ENCODE measurements at regions not wholly inside any gene's neighbourhood (a gene's known extent, or its start where the extent isn't known, plus 50 kb on each side); places are given as distances from the start of the nearest gene placed in this dataset.

- no peak overlapping the region for H3K27ac ChIP-seq
- intact Hi-C loops (cut with DNase I; ENCODE audit: low total_unique reads): no loop called here
- no peaks in the 10 kb centered on the region for H3K4me1 ChIP-seq
- peaks cover 0 to 50% of the 10 kb centered on the region in 2 donors for H3K27me3 ChIP-seq
- no peaks in the 10 kb centered on the region for H3K36me3 ChIP-seq
- TF ChIP-seq, protein P1, sequence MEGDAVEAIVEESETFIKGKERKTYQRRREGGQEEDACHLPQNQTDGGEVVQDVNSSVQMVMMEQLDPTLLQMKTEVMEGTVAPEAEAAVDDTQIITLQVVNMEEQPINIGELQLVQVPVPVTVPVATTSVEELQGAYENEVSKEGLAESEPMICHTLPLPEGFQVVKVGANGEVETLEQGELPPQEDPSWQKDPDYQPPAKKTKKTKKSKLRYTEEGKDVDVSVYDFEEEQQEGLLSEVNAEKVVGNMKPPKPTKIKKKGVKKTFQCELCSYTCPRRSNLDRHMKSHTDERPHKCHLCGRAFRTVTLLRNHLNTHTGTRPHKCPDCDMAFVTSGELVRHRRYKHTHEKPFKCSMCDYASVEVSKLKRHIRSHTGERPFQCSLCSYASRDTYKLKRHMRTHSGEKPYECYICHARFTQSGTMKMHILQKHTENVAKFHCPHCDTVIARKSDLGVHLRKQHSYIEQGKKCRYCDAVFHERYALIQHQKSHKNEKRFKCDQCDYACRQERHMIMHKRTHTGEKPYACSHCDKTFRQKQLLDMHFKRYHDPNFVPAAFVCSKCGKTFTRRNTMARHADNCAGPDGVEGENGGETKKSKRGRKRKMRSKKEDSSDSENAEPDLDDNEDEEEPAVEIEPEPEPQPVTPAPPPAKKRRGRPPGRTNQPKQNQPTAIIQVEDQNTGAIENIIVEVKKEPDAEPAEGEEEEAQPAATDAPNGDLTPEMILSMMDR (IDR thresholded peaks at IDR 0.05): no peak
- DNase-seq: no peak
- no peaks in the 10 kb centered on the region for H3K9me3 ChIP-seq
- H3K4me3 ChIP-seq: no peak overlapping the region
These were observed 159.0 kb downstream of the MRM1 start for GRCh38 chr17:36760425-36760824.

- intact Hi-C loops (cut with DNase I; ENCODE audit: low total_unique reads): no loop called here
- TF ChIP-seq, protein P1 (IDR thresholded peaks at IDR 0.05): no peak
- H3K27ac ChIP-seq: no peak overlapping the region
These were observed 160.0 kb downstream of the MRM1 start for GRCh38 chr17:36761203-36761950.

GRCh38 chr17:36765436-36766043, 164.2 kb downstream of the MRM1 start:
- TF ChIP-seq, protein P1 (IDR thresholded peaks at IDR 0.05): no peak
- Histone ChIP-seq H3K9me3 (no peaks in the 10 kb centered on the region), H3K36me3 (no peaks in the 10 kb centered on the region), H3K27me3 (peaks cover 0 to 56% of the 10 kb centered on the region in 2 donors), H3K4me1 (no peaks in the 10 kb centered on the region), H3K4me3 (no peak overlapping the region), H3K27ac (no peak overlapping the region)
- intact Hi-C loops (cut with DNase I; ENCODE audit: low total_unique reads): no loop called here
- no peak for DNase-seq

More at GRCh38 chr17:36761203-36761950, 160.0 kb downstream of the MRM1 start:
- Histone ChIP-seq H3K4me3 (no peak overlapping the region), H3K9me3 (no peaks in the 10 kb centered on the region), H3K4me1 (no peaks in the 10 kb centered on the region), H3K36me3 (no peaks in the 10 kb centered on the region), H3K27me3 (peaks cover 0 to 51% of the 10 kb centered on the region in 2 donors)
- no peak for DNase-seq

DNA sequence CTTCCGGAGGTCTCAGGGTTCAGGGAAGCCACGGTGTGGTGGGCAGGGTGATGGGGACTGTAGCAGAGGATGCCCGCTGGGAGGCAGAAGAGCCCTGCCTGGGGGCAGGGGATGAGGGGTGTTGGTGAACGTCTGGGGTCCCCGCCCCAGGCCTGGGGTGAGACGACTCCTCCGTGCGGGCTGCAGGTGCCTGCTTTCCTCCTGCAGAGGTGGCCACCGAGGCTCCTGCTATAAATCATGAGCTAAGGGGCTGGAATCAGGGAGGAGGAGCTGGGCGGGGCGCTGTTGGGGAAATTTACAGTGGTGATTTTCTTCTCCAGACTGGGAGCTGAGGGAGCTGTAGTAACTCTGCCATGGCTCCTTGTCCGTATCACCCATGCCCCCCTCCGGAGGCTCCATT, 167.0 kb downstream of the MRM1 start:
- TF ChIP-seq, protein P1 (IDR thresholded peaks at IDR 0.05): no peak
- no peaks in the 10 kb centered on the region for H3K36me3 ChIP-seq
- no peak for DNase-seq
- no peaks in the 10 kb centered on the region for H3K4me1 ChIP-seq
- no peaks in the 10 kb centered on the region for H3K9me3 ChIP-seq
- H3K27ac ChIP-seq: no peak overlapping the region
- no peak overlapping the region for H3K4me3 ChIP-seq
- H3K27me3 ChIP-seq: peaks cover 0 to 45% of the 10 kb centered on the region in 2 donors
- intact Hi-C loops (cut with DNase I; ENCODE audit: low total_unique reads): no loop called here

DNA sequence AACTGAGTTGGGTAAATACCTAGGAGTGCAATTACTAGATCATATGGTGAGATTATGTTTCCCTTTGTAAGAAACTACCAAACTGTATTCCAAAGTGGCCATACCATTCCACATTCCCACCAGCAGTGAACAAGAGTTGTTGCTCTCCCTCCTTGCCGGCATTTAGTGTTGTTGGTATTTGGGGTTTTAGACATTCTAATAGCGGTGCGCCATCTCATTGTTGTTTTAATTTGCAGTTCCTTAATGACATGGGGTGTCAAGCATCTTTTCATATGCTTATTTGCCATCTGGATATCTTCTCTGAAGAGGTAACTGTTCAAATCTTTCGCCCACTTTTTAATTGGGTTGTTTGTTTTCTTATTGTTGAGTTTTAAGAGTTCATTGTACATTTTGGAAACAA, 164.2 kb upstream of the LHX1 start:
- no peaks in the 10 kb centered on the region for H3K4me1 ChIP-seq
- TF ChIP-seq, protein P1 (IDR thresholded peaks at IDR 0.05): no peak
- no peaks in the 10 kb centered on the region for H3K36me3 ChIP-seq
- intact Hi-C loops (cut with DNase I; ENCODE audit: low total_unique reads): no loop called here
- no peak overlapping the region for H3K27ac ChIP-seq
- no peak overlapping the region for H3K4me3 ChIP-seq
- H3K9me3 ChIP-seq: no peaks in the 10 kb centered on the region
- DNase-seq: no peak
- H3K27me3 ChIP-seq: peaks cover 0 to 18% of the 10 kb centered on the region in 2 donors
